HCT116 (cell line): ENCODE measurements at regions not wholly inside any gene's neighbourhood (a gene's known extent, or its start where the extent isn't known, plus 50 kb on each side); places are given as distances from the start of the nearest gene placed in this dataset.

Experiments used
- ATAC-seq: fragments of 200-7000 bp; cut with Tn5 transposase; 2 replicates; pipeline ENCODE4 v1.9.1; 2020; ENCODE audit warnings: mild to moderate bottlenecking, moderate library complexity
- BruUV-seq: library from RNA; stranded (reverse); fragments of 400-500 nt; replicated peaks from 2 replicates; lab custom pipeline; 2021; lab: Mats Ljungman, UMichigan
- CTCF ChIA-PET: fragments of 300-600 bp; sonication (Branson Sonifier 250); formaldehyde crosslinking; loops from one replicate; lab custom pipeline; 2021; ENCODE audit warnings: antibody characterized with exemption; lab: Charles Lee
- POLR2A ChIA-PET: fragments of 300-600, 350-600 bp; sonication (Branson Sonifier 250); formaldehyde crosslinking; loops from one replicate; lab custom pipeline; 2021; ENCODE audit warnings: antibody characterized with exemption; lab: Charles Lee
- RAD21 ChIA-PET, 2 experiments: fragments of 300-600 bp; sonication (Branson Sonifier 250); formaldehyde crosslinking; loops; one replicate each; lab custom pipeline; 2023; ENCODE audit warnings: low total read pairs in 2 of 2; ENCODE audit not compliant: uncharacterized antibody in 2 of 2, unreplicated experiment in 2 of 2, low non-redundant PET in 1 of 2; lab: Charles Lee
- DNase-seq: peaks from one replicate; pipeline ENCODE4 v3.0.0-alpha.2; 2010; ENCODE audit warnings: low read depth, low spot score
- H2AFZ ChIP-seq: fragments of 200-600 bp; shearing (Covaris generic), sonication (generic); 2 replicates; pipeline ENCODE4 v1.6.1; 2017; ENCODE audit warnings: low read depth, mixed run types, mixed read lengths, antibody characterized with exemption, low read length; ENCODE audit not compliant: poor library complexity, severe bottlenecking
- H3K27ac ChIP-seq: 2 replicates; pipeline ENCODE4 v1.5.1; 2012; ENCODE audit warnings: low read depth, low read length
- H3K27me3 ChIP-seq: fragments of 200-600 bp; sonication (generic); 2 replicates; pipeline ENCODE4 v1.6.1; 2016; ENCODE audit warnings: mixed run types, low read length, mixed read lengths; ENCODE audit not compliant: insufficient read depth
- H3K36me3 ChIP-seq, 2 experiments: fragments of 200-500 bp in 1 of 2; fragments of 200-600 bp in 1 of 2; sonication (Bioruptor generic) in 1 of 2; sonication (generic) in 1 of 2; 2 replicates each; pipeline versions ENCODE4 v1.5.1 to v1.6.1; 2014 to 2016; ENCODE audit warnings: low read length in 2 of 2, inconsistent platforms in 1 of 2, mixed read lengths in 1 of 2, mixed run types in 1 of 2; ENCODE audit not compliant: insufficient read depth in 2 of 2, control insufficient read depth in 1 of 2
- H3K4me1 ChIP-seq, 2 experiments: fragments of 200-600 bp in 1 of 2; sonication (generic) in 1 of 2; 2 replicates each; pipeline versions ENCODE4 v1.5.1 to v1.6.1; 2012 to 2017; ENCODE audit warnings: low read length in 2 of 2, inconsistent platforms in 1 of 2, mild to moderate bottlenecking in 1 of 2, mixed read lengths in 1 of 2, mixed run types in 1 of 2, moderate library complexity in 1 of 2; ENCODE audit not compliant: insufficient read depth in 2 of 2, control insufficient read depth in 1 of 2
- H3K4me2 ChIP-seq: fragments of 200-600 bp; sonication (generic); 2 replicates; pipeline ENCODE4 v1.6.1; 2017; ENCODE audit warnings: mixed run types, low read length, mixed read lengths
- H3K4me3 ChIP-seq, 2 experiments: fragments of 200-600 bp in 1 of 2; sonication (generic) in 1 of 2; replicated peaks in 1 of 2; 2 replicates each; pipeline ENCODE4 v1.5.1; 2011 to 2016; ENCODE audit warnings: low read length in 2 of 2, control low read depth in 1 of 2, low read depth in 1 of 2, mild to moderate bottlenecking in 1 of 2, mixed read lengths in 1 of 2, mixed run types in 1 of 2
- H3K79me2 ChIP-seq: fragments of 200-600 bp; sonication (generic); 2 replicates; pipeline ENCODE4 v1.6.1; 2017; ENCODE audit warnings: mild to moderate bottlenecking, mixed run types, low read length, moderate library complexity, mixed read lengths; ENCODE audit not compliant: insufficient read depth
- H3K9ac ChIP-seq: fragments of 200-600 bp; sonication (generic); 2 replicates; pipeline ENCODE4 v1.6.1; 2016; ENCODE audit warnings: low read length, mixed read lengths
- H3K9me2 ChIP-seq: fragments of 200-600 bp; sonication (generic), shearing (Covaris generic); 2 replicates; pipeline ENCODE4 v1.6.1; 2017; ENCODE audit warnings: mixed run types, mild to moderate bottlenecking, moderate library complexity; ENCODE audit not compliant: insufficient read depth
- H3K9me3 ChIP-seq, 2 experiments: fragments of 200-500 bp in 1 of 2; fragments of 200-600 bp in 1 of 2; sonication (Bioruptor generic) in 1 of 2; sonication (generic) in 1 of 2; 2 replicates each; pipeline ENCODE4 v1.6.1; 2014 to 2017; ENCODE audit warnings: low read length in 2 of 2, mixed read lengths in 2 of 2, inconsistent platforms in 1 of 2, low read depth in 1 of 2, mild to moderate bottlenecking in 1 of 2, mixed run types in 1 of 2, moderate library complexity in 1 of 2; ENCODE audit not compliant: control insufficient read depth in 1 of 2, insufficient read depth in 1 of 2
- H4K20me1 ChIP-seq: fragments of 200-600 bp; sonication (generic), shearing (Covaris generic); 2 replicates; pipeline ENCODE4 v1.6.1; 2017; ENCODE audit warnings: mixed run types, mild to moderate bottlenecking, moderate library complexity; ENCODE audit not compliant: insufficient read depth
- EGR1 ChIP-seq: IDR thresholded peaks from 2 replicates; pipeline ENCODE4 v1.6.1; 2012; ENCODE audit warnings: low read depth
- ELF1 ChIP-seq: IDR thresholded peaks from 2 replicates; pipeline ENCODE4 v1.6.1; 2012; ENCODE audit warnings: low read depth, borderline replicate concordance
- EZH2 ChIP-seq: fragments of 200-600 bp; sonication (generic); IDR thresholded peaks from 2 replicates; pipeline ENCODE4 v1.6.1; 2017; ENCODE audit warnings: antibody characterized with exemption, mixed run types
- FOSL1 ChIP-seq: IDR thresholded peaks from 2 replicates; pipeline ENCODE4 v1.6.1; 2012; ENCODE audit warnings: low read depth
- JUND ChIP-seq: IDR thresholded peaks from 2 replicates; pipeline ENCODE4 v1.6.1; 2012
- RAD21 ChIP-seq: IDR thresholded peaks from 2 replicates; pipeline ENCODE4 v1.6.1; 2012; ENCODE audit warnings: low read depth, mild to moderate bottlenecking
- SRF ChIP-seq: IDR thresholded peaks from 2 replicates; pipeline ENCODE4 v1.6.1; 2012; ENCODE audit warnings: low read depth
- TCF7L2 ChIP-seq: IDR thresholded peaks from 2 replicates; pipeline ENCODE4 v1.7.0; 2011; ENCODE audit warnings: borderline replicate concordance, inconsistent platforms; ENCODE audit not compliant: insufficient read depth, insufficient read length; ENCODE audit errors: extremely low read depth
- YY1 ChIP-seq: IDR thresholded peaks from 2 replicates; pipeline ENCODE4 v1.6.1; 2011; ENCODE audit warnings: low read length, low read depth, moderate library complexity, mild to moderate bottlenecking; ENCODE audit not compliant: insufficient replicate concordance; ENCODE audit errors: extremely low read depth
- ZFX ChIP-seq: fragments of 450-650 bp; IDR thresholded peaks from 2 replicates; pipeline ENCODE4 v1.6.1; 2017
- ZNF274 ChIP-seq: fragments of 200-500 bp; sonication (Bioruptor generic); IDR thresholded peaks from 2 replicates; pipeline ENCODE4 v1.6.1; 2014; ENCODE audit warnings: mild to moderate bottlenecking, low read depth, low read length, inconsistent platforms
- intact Hi-C: fragments of 100-400 bp; cut with micrococcal nuclease; formaldehyde crosslinking; loops from 2 replicates; pipeline ENCODE4 v1.10.0; 2022
- TF ChIP-seq, protein P1 (sequence below): IDR thresholded peaks from 2 replicates; pipeline ENCODE4 v1.6.1; 2012
- TF ChIP-seq, protein P2 (sequence below): IDR thresholded peaks from 2 replicates; pipeline ENCODE4 v1.6.1; 2011; ENCODE audit warnings: mild to moderate bottlenecking, low read length, moderate library complexity; ENCODE audit not compliant: insufficient replicate concordance; ENCODE audit errors: extremely low read depth

GRCh38 chrX:10030570-10030969, 63.4 kb downstream of the CLDN34 start:
- H3K9me3 ChIP-seq = no peaks in the 10 kb centered on the region
- ATAC-seq = no peak
- H3K27ac ChIP-seq = no peak overlapping the region
- H3K4me3 ChIP-seq = no peak overlapping the region
- BruUV-seq = no TSS peak
- H3K4me2 ChIP-seq = no peak overlapping the region
- no peak overlapping the region for H2AFZ ChIP-seq
- H3K9me2 ChIP-seq = no peaks in the 10 kb centered on the region
- RAD21 ChIA-PET = no interaction called here
- POLR2A ChIA-PET = no interaction called here
- no peaks in the 10 kb centered on the region for H3K36me3 ChIP-seq
- CTCF ChIA-PET = no interaction called here
- TF ChIP-seq YY1 (no peak), SRF (no peak), JUND (no peak), ZNF274 (no peak), RAD21 (no peak), TCF7L2 (no peak), ZFX (no peak)
- TF ChIP-seq, protein P1, sequence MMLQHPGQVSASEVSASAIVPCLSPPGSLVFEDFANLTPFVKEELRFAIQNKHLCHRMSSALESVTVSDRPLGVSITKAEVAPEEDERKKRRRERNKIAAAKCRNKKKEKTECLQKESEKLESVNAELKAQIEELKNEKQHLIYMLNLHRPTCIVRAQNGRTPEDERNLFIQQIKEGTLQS = no peak
- H3K27me3 ChIP-seq = no peaks in the 10 kb centered on the region
- peaks cover 0 to 8% of the 10 kb centered on the region in 2 experiments; a peak in 1 of 4 replicates for H3K4me1 ChIP-seq
- no peak overlapping the region for H3K9ac ChIP-seq
- DNase-seq = no peak
- H3K79me2 ChIP-seq = no peaks in the 10 kb centered on the region
- no peaks in the 10 kb centered on the region for H4K20me1 ChIP-seq
- intact Hi-C loops = no loop called here

DNA sequence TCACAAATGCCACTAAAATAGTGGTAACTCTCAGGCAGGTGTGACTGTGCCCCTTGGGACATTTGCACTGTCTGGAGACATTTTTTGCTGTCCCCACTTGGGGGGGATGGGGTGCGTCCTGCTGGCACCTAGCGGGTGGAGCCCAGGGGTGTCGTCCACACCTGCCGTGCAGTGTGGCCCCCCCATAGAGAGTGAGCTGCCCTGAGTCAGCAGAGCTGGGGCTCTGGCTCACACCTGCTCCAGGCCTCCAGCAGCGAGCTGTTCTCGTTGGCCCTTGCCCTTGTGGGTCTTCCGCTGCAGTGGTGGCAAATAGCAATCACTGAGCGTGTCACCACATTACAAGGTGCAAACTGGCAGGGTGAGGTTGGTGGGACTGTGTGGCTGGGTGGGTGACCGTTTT, 64.6 kb downstream of the CLDN34 start:
- peaks cover 0 to 8% of the 10 kb centered on the region in 2 experiments; a peak in 1 of 4 replicates for H3K4me1 ChIP-seq
- RAD21 ChIA-PET = no interaction called here
- H3K9me2 ChIP-seq = no peaks in the 10 kb centered on the region
- H2AFZ ChIP-seq = no peak overlapping the region
- BruUV-seq = no TSS peak
- CTCF ChIA-PET = no interaction called here
- H3K27me3 ChIP-seq = no peaks in the 10 kb centered on the region
- DNase-seq (no peak), ATAC-seq (no peak)
- no peak overlapping the region for H3K4me2 ChIP-seq
- no peaks in the 10 kb centered on the region for H4K20me1 ChIP-seq
- no peaks in the 10 kb centered on the region for H3K79me2 ChIP-seq
- no peak overlapping the region for H3K9ac ChIP-seq
- intact Hi-C loops = no loop called here
- TF ChIP-seq, protein P1 = no peak
- no peak for TF ChIP-seq EGR1
- TF ChIP-seq, protein P2, sequence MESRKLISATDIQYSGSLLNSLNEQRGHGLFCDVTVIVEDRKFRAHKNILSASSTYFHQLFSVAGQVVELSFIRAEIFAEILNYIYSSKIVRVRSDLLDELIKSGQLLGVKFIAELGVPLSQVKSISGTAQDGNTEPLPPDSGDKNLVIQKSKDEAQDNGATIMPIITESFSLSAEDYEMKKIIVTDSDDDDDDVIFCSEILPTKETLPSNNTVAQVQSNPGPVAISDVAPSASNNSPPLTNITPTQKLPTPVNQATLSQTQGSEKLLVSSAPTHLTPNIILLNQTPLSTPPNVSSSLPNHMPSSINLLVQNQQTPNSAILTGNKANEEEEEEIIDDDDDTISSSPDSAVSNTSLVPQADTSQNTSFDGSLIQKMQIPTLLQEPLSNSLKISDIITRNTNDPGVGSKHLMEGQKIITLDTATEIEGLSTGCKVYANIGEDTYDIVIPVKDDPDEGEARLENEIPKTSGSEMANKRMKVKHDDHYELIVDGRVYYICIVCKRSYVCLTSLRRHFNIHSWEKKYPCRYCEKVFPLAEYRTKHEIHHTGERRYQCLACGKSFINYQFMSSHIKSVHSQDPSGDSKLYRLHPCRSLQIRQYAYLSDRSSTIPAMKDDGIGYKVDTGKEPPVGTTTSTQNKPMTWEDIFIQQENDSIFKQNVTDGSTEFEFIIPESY = no peak
- TF ChIP-seq JUND = no peak
- no peak for TF ChIP-seq FOSL1
- no peak for TF ChIP-seq ELF1
- TF ChIP-seq ZNF274 = no peak
- TF ChIP-seq SRF = no peak
- no peak for TF ChIP-seq EZH2
- TF ChIP-seq RAD21 = no peak
- H3K36me3 ChIP-seq = no peaks in the 10 kb centered on the region
- no peak overlapping the region for H3K27ac ChIP-seq
- H3K9me3 ChIP-seq = no peaks in the 10 kb centered on the region
- POLR2A ChIA-PET = no interaction called here
- no peak overlapping the region for H3K4me3 ChIP-seq
